ENCODE measurements at regions not wholly inside any gene's neighbourhood (a gene's known extent, or its start where the extent isn't known, plus 50 kb on each side); places are given as distances from the start of the nearest gene placed in this dataset.
"Not testable (repeated sequence)": the region's sequence is repeated elsewhere in the genome, so short reads cannot be mapped to it uniquely, and the experiment has no call there.

- no peaks in the 10 kb centered on the region for H3K27me3 ChIP-seq
- no peak overlapping the region for H3K27ac ChIP-seq
- H3K4me3 ChIP-seq: no peak overlapping the region
- intact Hi-C loops (cut with DNase I): no loop called here
- peaks cover 0 to 5% of the 10 kb centered on the region in 2 donors for H3K9me3 ChIP-seq
- H3K36me3 ChIP-seq: no peaks in the 10 kb centered on the region
- no peak for TF ChIP-seq CTCF (IDR thresholded peaks at IDR 0.05)
- DNase-seq: no peak
- no peaks in the 10 kb centered on the region for H3K4me1 ChIP-seq
- no peak for ATAC-seq
Observed at GRCh38 chr6:78771586-78771985, 95.8 kb upstream of the IRAK1BP1 start.

GRCh38 chr6:78781001-78781400, 86.3 kb upstream of the IRAK1BP1 start:
- Histone ChIP-seq H3K27ac (no peak overlapping the region), H3K9me3 (no peaks in the 10 kb centered on the region), H3K4me1 (no peaks in the 10 kb centered on the region), H3K36me3 (no peaks in the 10 kb centered on the region), H3K4me3 (no peak overlapping the region), H3K27me3 (no peaks in the 10 kb centered on the region)
- peak in 1 of 4 donors; percentile 9 for DNase-seq
- ATAC-seq: no peak
- intact Hi-C loops (cut with DNase I): no loop called here
- TF ChIP-seq CTCF (IDR thresholded peaks at IDR 0.05): no peak

GRCh38 chr6:78783366-78783765, 84.0 kb upstream of the IRAK1BP1 start:
- H3K27ac ChIP-seq; H3K27me3 ChIP-seq; H3K36me3 ChIP-seq; H3K4me1 ChIP-seq; ATAC-seq; H3K4me3 ChIP-seq; intact Hi-C loops (cut with DNase I); H3K9me3 ChIP-seq: not testable (repeated sequence)
- DNase-seq: peak in 1 of 4 donors; percentile 20

- intact Hi-C loops (cut with DNase I): no loop called here
- ATAC-seq (no peak), DNase-seq (no peak)
- H3K27ac ChIP-seq: no peak overlapping the region
- H3K36me3 ChIP-seq: no peaks in the 10 kb centered on the region
- H3K27me3 ChIP-seq: no peaks in the 10 kb centered on the region
- no peaks in the 10 kb centered on the region for H3K4me1 ChIP-seq
- H3K4me3 ChIP-seq: no peak overlapping the region
- H3K9me3 ChIP-seq: peaks cover 0 to 40% of the 10 kb centered on the region in 2 donors
- TF ChIP-seq CTCF (IDR thresholded peaks at IDR 0.05): no peak
Observed at GRCh38 chr6:78797270-78797669, 70.1 kb upstream of the IRAK1BP1 start.

GRCh38 chr6:78799682-78800081, 67.7 kb upstream of the IRAK1BP1 start:
- ATAC-seq: no peak
- TF ChIP-seq CTCF (IDR thresholded peaks at IDR 0.05): no peak

GRCh38 chr6:78806792-78807191, 60.6 kb upstream of the IRAK1BP1 start:
- H3K27ac ChIP-seq; H3K4me1 ChIP-seq; intact Hi-C loops (cut with DNase I); H3K36me3 ChIP-seq; H3K4me3 ChIP-seq; ATAC-seq; DNase-seq; H3K27me3 ChIP-seq: not testable (repeated sequence)
- peaks cover 0 to 36% of the 10 kb centered on the region in 2 donors for H3K9me3 ChIP-seq

More at GRCh38 chr6:78799682-78800081, 67.7 kb upstream of the IRAK1BP1 start:
- Histone ChIP-seq H3K4me1 (no peaks in the 10 kb centered on the region), H3K36me3 (no peaks in the 10 kb centered on the region), H3K4me3 (no peak overlapping the region), H3K9me3 (peaks cover 0 to 58% of the 10 kb centered on the region in 2 donors), H3K27ac (no peak overlapping the region), H3K27me3 (no peaks in the 10 kb centered on the region)
- intact Hi-C loops (cut with DNase I): no loop called here
- no peak for DNase-seq

- H3K4me3 ChIP-seq; H3K27me3 ChIP-seq; ATAC-seq; H3K36me3 ChIP-seq; DNase-seq; H3K27ac ChIP-seq; intact Hi-C loops (cut with DNase I); H3K4me1 ChIP-seq: not testable (repeated sequence)
- peaks cover 0 to 27% of the 10 kb centered on the region in 2 donors for H3K9me3 ChIP-seq
Observed at GRCh38 chr6:78807655-78808355, 59.5 kb upstream of the IRAK1BP1 start.

Data from left lung (tissue), 4 donors.